Ovary (tissue), 7 donors: ENCODE measurements at regions not wholly inside any gene's neighbourhood (a gene's known extent, or its start where the extent isn't known, plus 50 kb on each side); places are given as distances from the start of the nearest gene placed in this dataset.

ENCODE experiments used
- DNase-seq, 5 donors: peaks; one replicate each; pipeline ENCODE4 v3.0.0-alpha.2; 2019 to 2020
- H3K27ac ChIP-seq, 2 donors: fragments of 200-600 bp; one replicate each; pipeline versions ENCODE4 v1.5.1 to v1.8.0; 2019 to 2022
- H3K27me3 ChIP-seq: fragments of 200-600 bp; one replicate; pipeline ENCODE4 v1.8.0; 2022
- H3K36me3 ChIP-seq: fragments of 200-600 bp; sonication (generic); one replicate; pipeline ENCODE4 v1.5.1; 2019
- H3K4me1 ChIP-seq: one replicate; pipeline ENCODE4 v1.8.1; 2013; ENCODE audit warnings: mild to moderate bottlenecking, moderate library complexity; ENCODE audit not compliant: insufficient read depth
- H3K4me3 ChIP-seq: fragments of 200-600 bp; sonication (generic); one replicate; pipeline ENCODE4 v1.5.1; 2017
- H3K9me3 ChIP-seq, 2 donors: fragments of 200-600 bp in 1 of 2; sonication (generic) in 1 of 2; one replicate each; pipeline versions ENCODE4 v1.5.1 to v1.8.1; 2013 to 2019; ENCODE audit warnings: mild to moderate bottlenecking in 1 of 2, moderate library complexity in 1 of 2
- EP300 ChIP-seq: sonication (generic); formaldehyde crosslinking; IDR thresholded peaks from one replicate; pipeline ENCODE4 v1.6.1; 2017; ENCODE audit warnings: antibody characterized with exemption
- POLR2A ChIP-seq: fragments of 450-650 bp; IDR thresholded peaks from one replicate; pipeline ENCODE4 v1.6.1; 2017; ENCODE audit warnings: antibody characterized with exemption, mild to moderate bottlenecking, moderate library complexity
- WGBS, 3 donors: extraction: QIAGEN DNeasy Blood & Tissue Kit in 1 of 3; methylation state at CpG; one replicate each; pipeline versions ENCODE4 v1.1.5 to v1.1.7; 2013 to 2017; 5-methylcytosine and 5-hydroxymethylcytosine counted together
- intact Hi-C, 4 donors: fragments of 100-400 bp; cut with DNase I; formaldehyde crosslinking; loops; one replicate each; pipeline versions ENCODE4 v1.11.0 to v1.15.1; 2022 to 2023
- TF ChIP-seq, protein P1 (sequence below), 3 donors: fragments of 450-650 bp in 2 of 3; fragments of 200-600 bp in 1 of 3; IDR thresholded peaks; one replicate each; pipeline versions ENCODE4 v1.5.1 to v1.8.0; 2016 to 2022; ENCODE audit warnings: antibody characterized with exemption in 3 of 3, mild to moderate bottlenecking in 1 of 3
- donor health status: DM: no; HTN: no; CAD: no; lungs with moderate emphysema.
- donor health status: DM: no; HTN: no; CAD: no.
- donor health status: Bipolar disorder and iron deficiency.
- donor health status: DM: no; HTN: no; CAD: no.
- donor health status: DM: yes; HTN: yes; CAD: no.

DNA sequence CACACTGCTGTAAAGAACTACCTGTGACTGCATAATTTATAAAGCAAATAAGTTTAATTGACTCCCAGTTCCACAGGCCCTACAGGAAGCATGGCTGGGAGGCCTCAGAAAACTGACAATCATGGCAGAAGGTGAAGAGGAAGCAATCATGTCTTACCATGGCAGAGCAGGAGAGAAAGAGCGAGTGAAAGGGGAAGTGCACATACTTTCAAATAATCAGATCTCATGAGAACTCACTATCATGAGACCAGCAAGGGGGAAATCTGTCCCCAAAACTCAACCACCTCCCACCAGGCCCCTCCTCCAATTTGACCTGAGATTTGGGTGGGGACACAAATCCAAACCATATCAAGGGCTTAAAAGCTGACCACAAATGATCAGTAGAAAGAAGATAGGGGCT, 493.2 kb downstream of the PTPRC start:
- 87 to 97% (median 88%) methylated on average over 1 of the region's 1 CpG for WGBS, 3 donors

DNA sequence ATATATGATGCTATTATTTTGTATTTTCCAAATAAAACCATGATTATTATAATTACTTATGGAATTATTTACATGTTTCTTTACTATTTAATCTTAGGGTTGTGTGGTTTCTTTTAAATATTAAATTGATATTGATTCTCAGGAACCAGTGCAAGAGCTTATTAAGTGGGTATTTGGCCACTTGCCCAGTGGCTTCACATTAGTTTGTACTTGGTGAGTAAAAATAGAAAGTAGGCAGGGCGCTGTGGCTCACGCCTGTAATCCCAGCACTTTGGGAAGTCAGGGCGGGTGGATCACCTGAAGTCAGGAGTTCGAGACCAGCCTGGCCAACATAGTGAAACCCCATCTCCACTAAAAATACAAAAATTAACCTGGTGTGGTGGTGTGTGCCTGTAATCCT, 497.1 kb downstream of the PTPRC start:
- H3K27me3 ChIP-seq, result no peaks in the 10 kb centered on the region
- TF ChIP-seq POLR2A (no peak), EP300 (no peak)
- TF ChIP-seq, protein P1, sequence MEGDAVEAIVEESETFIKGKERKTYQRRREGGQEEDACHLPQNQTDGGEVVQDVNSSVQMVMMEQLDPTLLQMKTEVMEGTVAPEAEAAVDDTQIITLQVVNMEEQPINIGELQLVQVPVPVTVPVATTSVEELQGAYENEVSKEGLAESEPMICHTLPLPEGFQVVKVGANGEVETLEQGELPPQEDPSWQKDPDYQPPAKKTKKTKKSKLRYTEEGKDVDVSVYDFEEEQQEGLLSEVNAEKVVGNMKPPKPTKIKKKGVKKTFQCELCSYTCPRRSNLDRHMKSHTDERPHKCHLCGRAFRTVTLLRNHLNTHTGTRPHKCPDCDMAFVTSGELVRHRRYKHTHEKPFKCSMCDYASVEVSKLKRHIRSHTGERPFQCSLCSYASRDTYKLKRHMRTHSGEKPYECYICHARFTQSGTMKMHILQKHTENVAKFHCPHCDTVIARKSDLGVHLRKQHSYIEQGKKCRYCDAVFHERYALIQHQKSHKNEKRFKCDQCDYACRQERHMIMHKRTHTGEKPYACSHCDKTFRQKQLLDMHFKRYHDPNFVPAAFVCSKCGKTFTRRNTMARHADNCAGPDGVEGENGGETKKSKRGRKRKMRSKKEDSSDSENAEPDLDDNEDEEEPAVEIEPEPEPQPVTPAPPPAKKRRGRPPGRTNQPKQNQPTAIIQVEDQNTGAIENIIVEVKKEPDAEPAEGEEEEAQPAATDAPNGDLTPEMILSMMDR (IDR thresholded peaks at IDR 0.05), result no peak
- H3K9me3 ChIP-seq, result no peaks in the 10 kb centered on the region
- H3K4me1 ChIP-seq, result no peaks in the 10 kb centered on the region
- H3K4me3 ChIP-seq, result no peak overlapping the region
- no peak for DNase-seq
- intact Hi-C loops, result no loop called here
- 76 to 88% (median 81%) methylated on average over 4 of the region's 4 CpGs for WGBS, 3 donors
- H3K27ac ChIP-seq, result no peak overlapping the region
- H3K36me3 ChIP-seq, result no peaks in the 10 kb centered on the region

More for the DNA sequence above, 493.2 kb downstream of the PTPRC start:
- Histone ChIP-seq H3K4me3 (no peak overlapping the region), H3K4me1 (no peaks in the 10 kb centered on the region), H3K27me3 (no peaks in the 10 kb centered on the region), H3K9me3 (no peaks in the 10 kb centered on the region), H3K27ac (no peak overlapping the region), H3K36me3 (no peaks in the 10 kb centered on the region)
- TF ChIP-seq POLR2A (no peak), EP300 (no peak)
- TF ChIP-seq, protein P1 (IDR thresholded peaks at IDR 0.05), result no peak
- intact Hi-C loops, result no loop called here
- no peak for DNase-seq

DNA sequence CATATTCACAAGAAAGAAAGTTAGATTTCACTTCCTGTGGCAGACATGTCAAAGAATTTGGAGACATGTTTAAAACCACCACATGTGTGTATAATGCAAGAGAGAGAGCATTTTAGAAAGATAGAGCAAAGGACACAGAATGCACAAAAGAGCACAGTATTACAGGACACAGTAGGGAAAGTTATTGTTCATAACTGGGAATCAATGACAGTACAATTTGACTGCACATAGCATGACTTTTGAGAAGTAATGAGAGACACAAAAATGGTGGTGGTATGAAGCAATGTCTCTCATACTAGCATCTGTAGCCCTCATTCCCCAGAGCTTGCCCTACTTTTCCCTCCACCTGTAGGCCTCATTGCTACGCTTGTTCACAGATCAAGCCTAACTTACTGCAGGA, 499.2 kb downstream of the PTPRC start:
- 94 to 100% (median 96%) methylated on average over 1 of the region's 1 CpG for WGBS, 3 donors
- Histone ChIP-seq H3K36me3 (no peaks in the 10 kb centered on the region), H3K9me3 (no peaks in the 10 kb centered on the region), H3K4me1 (no peaks in the 10 kb centered on the region), H3K27me3 (no peaks in the 10 kb centered on the region), H3K4me3 (no peak overlapping the region), H3K27ac (no peak overlapping the region)
- intact Hi-C loops, result no loop called here
- no peak for TF ChIP-seq EP300
- TF ChIP-seq POLR2A, result no peak
- TF ChIP-seq, protein P1 (IDR thresholded peaks at IDR 0.05), result no peak
- no peak for DNase-seq

DNA sequence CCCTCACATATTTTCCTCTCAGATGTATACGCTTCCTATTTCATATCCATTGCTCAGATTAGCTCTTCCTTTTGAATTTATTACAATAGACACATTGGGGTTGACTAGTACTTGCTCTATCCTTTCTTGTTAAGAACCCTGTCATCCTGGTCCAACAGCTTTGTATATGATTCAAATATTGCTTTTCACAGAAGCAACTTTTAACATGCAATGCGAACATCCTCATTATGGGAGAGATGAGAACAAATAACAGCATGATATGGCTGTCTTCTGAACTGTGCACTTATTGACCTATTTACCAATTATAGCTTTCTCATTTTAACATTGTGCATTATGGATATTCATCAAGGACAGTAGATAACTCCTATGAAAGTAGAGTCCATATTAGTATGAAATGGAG, 510.8 kb downstream of the PTPRC start:
- Histone ChIP-seq H3K27me3 (no peaks in the 10 kb centered on the region), H3K4me1 (no peaks in the 10 kb centered on the region), H3K36me3 (no peaks in the 10 kb centered on the region), H3K4me3 (no peak overlapping the region), H3K27ac (no peak overlapping the region), H3K9me3 (no peaks in the 10 kb centered on the region)
- no peak for TF ChIP-seq EP300
- TF ChIP-seq POLR2A, result no peak
- TF ChIP-seq, protein P1 (IDR thresholded peaks at IDR 0.05), result no peak
- DNase-seq, result no peak
- intact Hi-C loops, result no loop called here
- 90 to 92% (median 90%) methylated on average over 2 of the region's 2 CpGs for WGBS, 3 donors

DNA sequence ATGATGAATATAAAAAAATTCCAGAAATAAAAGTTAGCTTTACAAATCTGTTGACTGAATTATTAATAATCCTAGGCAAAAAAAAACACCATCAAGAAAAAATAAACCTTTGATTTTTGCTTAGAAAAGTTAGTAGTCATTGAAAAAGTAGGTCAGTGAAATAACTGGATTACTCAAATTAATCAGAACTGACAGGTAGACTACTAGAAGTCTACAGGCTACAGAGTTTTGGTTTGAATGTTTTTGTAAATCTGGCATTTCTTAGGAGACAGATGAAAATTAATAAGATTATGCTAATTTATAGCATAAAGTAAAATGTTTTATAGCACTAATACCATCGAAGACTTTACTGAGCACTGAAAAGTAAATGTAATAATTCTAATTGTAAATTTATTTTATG, 511.9 kb downstream of the PTPRC start:
- Histone ChIP-seq H3K4me1 (no peaks in the 10 kb centered on the region), H3K36me3 (no peaks in the 10 kb centered on the region), H3K9me3 (no peaks in the 10 kb centered on the region), H3K27me3 (no peaks in the 10 kb centered on the region), H3K27ac (no peak overlapping the region), H3K4me3 (no peak overlapping the region)
- WGBS, 3 donors, result 82 to 94% (median 85%) methylated on average over 1 of the region's 1 CpG
- no peak for DNase-seq
- no peak for TF ChIP-seq EP300
- no peak for TF ChIP-seq POLR2A
- TF ChIP-seq, protein P1 (IDR thresholded peaks at IDR 0.05), result no peak
- intact Hi-C loops, result no loop called here
